HG02571 (cell line): ENCODE measurements at regions not wholly inside any gene's neighbourhood (a gene's known extent, or its start where the extent isn't known, plus 50 kb on each side); places are given as distances from the start of the nearest gene placed in this dataset.
"Not testable (repeated sequence)": the region's sequence is repeated elsewhere in the genome, so short reads cannot be mapped to it uniquely, and the experiment has no call there.

Source experiments
- ATAC-seq: cut with Tn5 transposase; IDR thresholded peaks from one replicate; pipeline ENCODE4 v1.9.1; 2021; ENCODE audit warnings: mild to moderate bottlenecking, moderate library complexity; ENCODE audit not compliant: unreplicated experiment

DNA sequence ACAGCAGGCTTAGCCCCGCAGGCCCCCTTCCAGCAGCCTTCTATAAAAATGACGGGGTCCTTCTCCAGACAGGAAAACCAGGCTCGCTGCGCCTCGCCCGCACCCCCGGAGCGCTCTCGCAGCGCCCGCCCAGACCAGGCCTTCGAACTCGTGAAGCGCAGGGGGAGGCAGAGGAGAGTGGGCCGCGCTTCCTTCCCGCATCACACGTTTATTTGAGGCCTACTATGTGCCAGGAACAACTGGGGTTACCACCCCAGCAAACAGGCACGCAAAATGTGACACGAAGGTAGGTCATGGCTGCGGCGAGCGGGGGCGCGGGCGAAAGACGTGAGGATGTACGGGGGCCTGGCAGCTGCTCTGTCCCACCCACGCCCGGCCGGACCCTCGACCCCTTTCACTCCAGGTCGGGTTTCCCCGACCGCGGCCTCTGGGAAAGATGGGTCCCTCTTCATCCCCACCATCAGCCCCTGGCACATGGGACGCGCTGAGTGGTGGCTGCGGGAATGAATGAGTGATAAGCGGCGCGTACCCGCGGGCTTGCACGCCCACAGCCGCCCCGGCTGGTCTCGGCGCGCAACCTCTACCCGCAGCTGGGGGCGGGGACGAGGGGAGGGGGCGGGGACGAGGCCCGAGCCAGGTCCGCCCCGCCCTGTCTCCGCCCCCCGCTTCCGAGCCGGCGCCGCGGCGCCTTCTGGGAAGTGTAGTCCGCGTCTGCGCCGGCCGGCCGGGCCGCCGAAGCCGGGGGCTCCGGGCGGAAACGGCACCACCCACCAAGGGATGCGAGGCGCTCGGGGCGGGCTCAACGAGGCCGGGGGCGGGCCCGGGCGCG, 59.1 kb downstream of the ZNF467 start:
- peak; percentile 89 for ATAC-seq

DNA sequence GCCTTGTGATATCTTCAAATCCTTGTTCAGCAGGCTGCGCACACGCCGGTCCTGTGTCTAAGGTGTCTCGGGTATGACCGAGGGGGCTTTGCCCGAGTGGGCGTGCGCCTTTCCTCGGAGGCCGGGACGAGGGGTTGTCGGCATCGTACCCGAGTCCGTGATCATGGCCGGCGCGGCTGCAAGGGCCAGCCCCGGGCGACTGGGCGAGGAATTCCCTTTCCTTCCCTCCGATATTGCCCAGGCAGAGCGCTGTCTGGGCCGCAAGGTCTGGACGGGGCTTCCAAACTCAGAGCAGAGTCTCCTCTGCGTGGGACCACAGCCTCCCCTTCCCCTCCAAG, 59.7 kb downstream of the ZNF467 start:
- no peak for ATAC-seq

DNA sequence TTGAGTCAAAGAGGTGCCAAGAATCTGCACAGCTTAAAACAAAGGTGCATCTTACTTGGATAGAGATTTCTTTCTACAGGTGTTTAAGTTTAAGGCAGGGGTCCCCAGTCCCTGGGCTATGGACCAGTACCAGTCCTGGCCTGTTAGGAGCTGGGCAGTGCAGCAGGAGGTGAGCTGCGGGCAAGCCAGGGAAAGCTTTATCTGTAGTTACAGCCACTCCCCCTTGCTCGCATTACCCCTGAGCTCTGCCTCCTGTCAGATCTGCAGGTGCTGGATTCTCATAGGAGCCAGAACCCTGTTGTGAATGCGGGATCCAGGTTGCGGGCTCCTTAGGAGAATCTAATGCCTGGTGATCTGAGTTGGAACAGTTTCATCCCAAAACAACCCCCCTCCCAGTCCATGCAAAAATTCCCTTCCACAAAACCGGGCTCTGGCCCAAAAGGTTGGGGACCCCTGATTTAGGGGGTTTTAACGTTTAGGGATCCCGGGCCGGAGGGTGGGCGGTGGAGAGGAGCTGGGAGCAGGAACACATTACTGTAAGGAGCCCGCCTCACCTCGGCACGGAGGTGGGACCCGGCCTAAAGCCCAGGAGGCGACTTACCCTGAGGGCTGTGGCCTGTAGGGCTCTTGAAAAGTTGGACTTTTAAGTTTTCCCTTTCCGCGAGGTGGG, 60.2 kb downstream of the ZNF467 start:
- ATAC-seq = no peak

DNA sequence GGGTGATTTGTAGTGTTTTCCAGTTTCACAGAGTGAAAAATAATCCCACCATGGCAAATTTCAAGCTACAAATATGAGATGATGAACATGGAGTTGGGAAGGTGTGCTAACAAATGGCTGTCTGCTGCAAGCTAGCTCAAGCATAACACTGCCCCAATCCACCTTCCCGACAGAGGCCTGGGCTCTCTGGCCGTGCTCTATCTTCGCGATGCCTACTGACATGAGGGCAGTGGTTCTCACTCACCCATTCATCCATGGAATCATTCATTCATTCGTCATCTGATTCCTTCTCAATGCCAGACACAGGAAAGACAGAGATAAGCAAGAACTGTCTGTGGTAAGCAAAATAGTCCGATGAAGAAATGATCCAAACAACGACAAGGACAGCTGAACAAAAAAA, 65.4 kb downstream of the ZNF467 start:
- ATAC-seq = no peak

DNA sequence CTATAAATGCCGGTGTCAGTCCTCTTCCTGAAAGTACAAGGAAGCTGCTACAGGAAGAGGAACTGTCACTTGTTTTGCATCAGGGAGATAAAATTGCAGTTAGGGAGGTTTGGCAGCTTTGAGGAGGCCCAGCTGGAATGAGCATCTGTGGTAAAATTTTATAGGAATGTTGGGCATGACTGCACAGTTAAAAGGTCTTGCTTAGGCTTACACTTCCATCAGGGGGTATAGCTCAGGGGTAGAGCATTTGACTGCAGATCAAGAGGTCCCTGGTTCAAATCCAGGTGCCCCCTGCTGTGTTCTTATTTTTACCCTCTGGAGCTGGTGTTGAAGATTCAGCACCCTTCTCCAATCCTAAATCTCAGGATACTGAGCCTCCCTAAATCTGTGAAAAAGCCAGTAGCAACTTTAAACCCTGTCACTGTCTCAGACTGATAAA, 65.9 kb downstream of the ZNF467 start:
- ATAC-seq = no peak

DNA sequence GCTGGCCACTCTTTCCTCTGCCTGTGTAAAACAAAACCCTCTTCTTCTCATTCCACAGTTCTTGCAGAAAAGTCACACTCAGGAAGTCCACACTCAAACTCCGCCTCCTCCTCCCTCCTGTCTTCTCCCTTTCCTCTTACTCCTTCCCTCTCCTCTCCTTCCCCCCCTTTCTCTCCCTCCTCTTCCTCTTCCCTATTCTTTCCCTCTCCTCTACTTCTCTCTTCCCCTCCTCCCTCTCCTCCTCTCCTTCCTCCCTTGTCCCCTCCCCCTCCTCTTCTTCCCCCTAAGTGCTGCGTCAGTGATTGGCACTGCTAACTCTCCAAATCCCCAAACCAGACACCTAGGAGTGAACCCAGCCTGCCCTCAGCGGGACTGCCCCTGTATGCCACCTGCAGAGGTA, 67.0 kb downstream of the ZNF467 start:
- ATAC-seq = no peak

DNA sequence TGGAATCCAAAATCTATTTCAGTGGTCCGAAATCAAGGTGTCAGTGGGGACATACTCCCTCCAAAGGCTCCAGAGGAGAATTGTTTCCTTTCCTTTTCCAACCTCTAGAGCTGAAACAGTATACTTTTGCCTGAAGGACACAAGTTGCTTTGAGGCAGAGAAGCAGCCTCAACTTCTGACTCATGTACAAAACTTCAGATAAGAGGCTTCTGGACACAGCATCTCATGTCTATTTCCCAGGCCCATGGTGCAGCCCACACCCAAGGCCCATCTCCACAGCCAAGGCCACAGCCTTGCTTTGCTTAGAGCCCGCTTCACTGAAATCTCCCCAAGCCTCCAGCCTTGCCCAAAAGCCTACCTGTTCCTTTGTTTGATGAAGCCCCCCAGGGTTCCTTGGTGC, 68.9 kb downstream of the ZNF467 start:
- ATAC-seq = no peak

DNA sequence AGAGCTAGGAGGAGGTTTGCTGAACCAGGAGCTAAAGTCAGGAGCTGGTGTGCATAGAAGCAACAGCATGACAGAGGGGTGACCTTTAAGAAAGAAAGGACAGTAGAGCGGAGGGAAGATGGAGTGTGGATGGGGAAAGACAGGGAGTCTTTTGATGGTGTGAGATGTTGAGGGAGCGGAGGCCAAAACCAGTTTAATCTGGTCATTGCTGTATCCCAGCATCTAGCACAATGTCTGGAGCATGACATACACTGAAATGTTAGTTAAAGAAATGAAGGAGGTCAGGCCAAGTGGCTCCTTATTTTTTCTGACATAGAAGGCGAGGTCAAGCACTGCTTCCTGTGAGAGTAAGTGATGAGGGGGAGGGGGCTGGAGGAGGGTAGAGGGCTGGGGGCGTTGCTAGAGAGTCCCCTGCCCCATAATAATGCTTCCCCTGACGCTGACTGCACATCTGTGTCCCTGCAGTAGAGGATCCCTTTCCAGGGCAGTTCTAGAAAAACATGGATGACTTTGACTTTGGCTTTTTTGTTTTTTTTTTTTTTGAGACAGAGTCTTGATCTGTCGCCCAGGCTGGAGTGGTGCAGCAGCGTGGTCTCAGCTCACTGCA, 70.2 kb downstream of the ZNF467 start:
- no peak for ATAC-seq

DNA sequence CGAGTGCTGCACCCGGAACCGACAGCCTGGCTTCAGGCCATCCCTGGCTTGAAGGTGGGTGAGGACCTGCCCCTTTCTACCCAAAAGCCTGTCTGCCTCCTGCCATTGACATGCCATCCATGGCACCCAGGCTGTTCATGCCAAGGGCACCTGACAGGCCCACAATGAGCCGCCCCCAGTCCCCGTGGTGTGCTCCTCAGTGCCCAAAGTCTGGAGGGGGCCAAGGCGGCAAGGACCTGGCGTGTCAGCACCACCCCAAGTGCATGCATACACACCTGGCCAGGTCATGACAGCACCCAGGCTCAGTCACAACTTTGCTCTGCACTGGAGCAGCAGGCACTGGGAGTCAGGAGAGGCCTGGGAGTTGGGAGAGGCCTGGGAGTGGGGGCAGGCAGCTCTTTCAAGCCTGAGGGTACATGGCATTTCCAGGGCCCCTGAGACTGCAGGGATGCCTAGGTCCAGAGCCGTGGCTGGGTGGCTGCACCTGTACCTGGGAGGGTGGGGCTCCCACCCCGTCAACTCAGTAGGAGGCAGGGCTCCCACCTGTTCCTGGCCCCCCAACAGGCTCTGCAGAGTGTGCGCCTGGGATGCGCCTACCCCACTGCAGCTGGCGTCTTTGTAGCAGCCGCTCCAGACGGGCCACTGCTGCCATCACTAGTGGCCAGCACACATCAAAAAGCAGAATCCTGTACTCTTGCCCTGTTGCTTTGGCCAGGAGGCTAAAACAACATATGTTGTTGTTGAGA, 71.7 kb downstream of the ZNF467 start:
- no peak for ATAC-seq

DNA sequence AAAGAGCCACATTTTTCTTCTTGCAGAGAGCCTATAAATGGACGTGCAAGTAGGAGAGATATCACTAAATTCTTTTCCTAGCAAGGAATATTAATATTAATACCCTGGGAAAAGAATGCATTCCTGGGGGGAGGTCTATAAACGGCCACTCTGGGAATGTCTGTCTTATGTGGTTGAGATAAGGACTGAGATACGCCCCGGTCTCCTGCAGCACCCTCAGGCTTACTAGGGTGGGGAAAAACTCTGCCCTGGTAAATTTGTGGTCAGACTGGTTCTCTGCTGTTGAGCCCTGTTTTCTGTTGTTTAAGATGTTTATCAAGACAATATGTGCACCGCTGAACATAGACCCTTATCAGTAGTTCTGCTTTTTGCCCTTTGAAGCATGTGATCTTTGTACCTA, 75.6 kb downstream of the ZNF467 start:
- ATAC-seq = not testable (repeated sequence)

DNA sequence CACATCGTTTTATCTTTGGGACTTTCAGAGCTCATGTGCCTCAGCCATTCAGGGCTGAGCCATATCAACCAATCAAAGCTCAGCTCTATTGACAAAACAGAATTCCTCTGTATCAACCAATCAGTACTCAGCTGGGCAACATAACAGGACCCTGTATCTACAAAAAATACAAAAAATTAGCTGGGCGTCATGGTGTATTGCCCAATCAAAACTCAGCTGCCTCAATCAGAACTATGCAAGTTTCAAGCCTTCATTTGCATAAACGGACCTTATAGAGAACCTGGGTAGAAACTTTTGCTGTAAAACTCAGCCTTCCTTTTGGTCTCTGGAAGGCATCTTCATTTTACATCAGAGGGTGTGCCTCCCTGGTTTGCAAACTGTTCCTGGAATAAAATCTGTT, 77.1 kb downstream of the ZNF467 start:
- no peak for ATAC-seq

DNA sequence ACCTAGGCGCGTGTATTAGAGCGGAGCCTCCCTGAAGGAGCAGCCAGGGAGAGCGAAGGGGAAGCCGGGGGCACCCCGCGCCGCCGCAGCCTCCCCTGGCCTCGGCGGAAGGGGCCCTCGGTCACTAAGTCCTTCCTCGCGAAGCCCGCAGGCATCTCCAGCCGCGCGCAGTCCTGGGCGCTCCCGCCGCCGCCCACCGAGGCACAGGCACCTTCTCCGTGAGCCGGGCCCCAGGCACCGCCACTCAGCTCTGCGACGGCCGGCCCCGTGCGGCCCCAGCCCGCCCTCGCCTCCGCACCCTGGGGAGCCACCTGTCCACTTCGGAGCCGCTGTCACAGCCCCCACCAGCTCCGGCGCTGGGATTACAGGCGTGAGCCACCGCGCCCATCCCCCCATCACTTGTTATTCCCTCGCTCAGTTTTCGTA, 80.8 kb downstream of the ZNF467 start:
- no peak for ATAC-seq

DNA sequence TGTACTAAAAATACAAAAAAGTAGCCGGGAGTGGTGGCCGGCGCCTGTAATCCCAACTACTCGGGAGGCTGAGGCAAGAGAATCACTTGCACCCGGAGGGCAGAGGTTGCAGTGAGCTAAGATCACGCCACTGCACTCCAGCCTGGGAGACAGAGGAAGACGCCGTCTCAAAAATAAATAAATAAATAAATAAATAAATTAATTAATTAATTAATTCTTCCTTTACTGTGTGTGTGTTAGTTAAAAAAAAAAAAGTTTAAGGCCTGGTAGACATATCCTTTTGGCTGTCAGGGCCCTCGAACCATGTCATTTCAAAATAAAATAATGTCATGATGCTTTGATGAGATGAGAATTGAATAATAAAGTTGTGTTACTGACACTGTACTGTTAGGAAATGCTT, 81.3 kb downstream of the ZNF467 start:
- ATAC-seq = no peak

DNA sequence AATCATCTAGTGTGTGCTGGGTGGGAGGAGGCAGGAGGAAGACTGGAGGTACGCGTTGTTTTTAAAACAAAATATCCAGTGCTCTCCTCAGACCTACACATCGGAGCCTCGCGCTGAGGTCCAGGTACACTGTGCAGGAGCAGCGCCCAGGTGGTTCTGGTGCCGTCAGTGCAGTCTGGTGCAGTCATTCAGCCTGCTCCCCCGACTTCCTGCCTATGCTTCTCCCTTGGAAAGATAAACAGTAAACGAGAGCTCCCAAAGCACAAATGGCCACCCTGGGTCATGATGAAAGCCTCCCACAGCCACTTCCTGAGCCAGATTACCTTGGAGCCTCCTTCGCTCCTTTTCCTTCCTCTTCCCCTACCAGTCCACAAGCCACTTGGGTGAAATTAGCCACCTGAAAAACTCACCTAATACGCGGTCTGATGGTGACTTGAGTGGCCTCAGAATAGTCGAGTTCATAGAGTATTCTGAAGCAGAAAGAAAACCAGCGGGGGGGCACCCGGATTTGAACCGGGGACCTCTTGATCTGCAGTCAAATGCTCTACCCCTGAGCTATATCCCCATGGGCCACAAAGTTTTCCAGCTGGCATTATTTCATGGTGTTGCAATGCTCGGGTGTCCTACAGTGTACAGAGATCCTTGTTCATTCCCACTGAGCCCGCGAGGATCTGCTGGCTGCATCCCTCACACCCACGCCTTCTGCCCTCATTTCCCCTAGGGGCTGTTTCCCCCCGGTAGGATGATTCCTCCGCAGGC, 82.5 kb downstream of the ZNF467 start:
- no peak for ATAC-seq

DNA sequence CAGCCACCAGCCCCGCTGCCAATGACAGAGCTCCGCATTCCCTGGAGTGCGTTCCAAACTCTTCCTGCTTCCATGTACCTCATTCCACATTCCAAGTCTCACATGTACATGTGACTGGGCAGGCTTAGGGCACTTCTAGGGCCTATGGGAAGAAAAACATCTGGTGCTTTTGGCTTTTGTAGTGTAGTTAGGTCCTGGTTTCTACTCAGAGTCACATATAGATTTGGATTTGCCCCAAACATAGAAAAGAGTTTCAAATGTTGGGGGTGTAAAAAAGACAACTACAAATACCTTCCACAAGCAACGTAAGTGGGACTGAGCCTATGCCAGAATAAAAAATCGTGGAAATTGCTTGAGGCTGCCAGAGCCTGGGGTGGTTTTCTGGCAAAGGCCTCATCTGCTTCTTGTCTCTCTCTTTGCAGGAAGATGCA, 84.1 kb downstream of the ZNF467 start:
- ATAC-seq = no peak

DNA sequence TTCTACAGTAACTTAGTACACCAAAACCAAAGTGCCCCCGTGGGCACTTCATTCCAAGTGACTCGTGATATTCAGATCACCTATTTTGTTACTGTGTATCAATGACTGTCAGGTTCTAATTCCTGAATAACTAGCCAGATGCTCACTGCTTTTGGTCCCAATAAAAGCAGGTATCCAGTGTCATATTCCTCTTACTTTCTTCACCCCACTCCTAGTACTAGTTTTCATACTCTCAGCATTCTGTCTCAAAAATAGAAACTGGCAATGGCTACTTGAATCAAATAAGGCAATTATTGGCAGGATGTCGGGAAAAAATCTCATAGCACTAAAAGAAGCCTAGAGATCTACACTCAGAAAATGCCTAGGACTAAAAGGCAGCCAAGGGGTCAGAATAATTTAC, 84.6 kb downstream of the ZNF467 start:
- no peak for ATAC-seq

DNA sequence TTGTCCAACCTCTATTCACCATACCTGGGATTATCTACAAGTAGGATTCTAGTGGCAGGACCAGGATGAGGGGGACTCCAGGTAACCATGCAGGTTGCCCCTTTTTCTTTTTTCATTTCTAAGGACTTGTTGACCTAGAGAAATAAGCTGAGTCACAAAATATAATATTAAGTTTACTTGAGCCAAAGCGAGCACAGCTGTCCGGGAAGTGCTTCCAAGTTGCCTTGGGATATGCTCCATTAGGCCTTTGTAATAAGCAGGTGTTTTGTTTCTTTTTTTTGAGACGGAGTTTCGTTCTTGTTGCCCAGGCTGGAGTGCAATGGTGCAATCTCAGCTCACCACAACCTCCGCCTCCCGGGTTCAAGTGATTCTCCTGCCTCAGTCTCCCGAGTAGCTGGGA, 85.6 kb downstream of the ZNF467 start:
- not testable (repeated sequence) for ATAC-seq

DNA sequence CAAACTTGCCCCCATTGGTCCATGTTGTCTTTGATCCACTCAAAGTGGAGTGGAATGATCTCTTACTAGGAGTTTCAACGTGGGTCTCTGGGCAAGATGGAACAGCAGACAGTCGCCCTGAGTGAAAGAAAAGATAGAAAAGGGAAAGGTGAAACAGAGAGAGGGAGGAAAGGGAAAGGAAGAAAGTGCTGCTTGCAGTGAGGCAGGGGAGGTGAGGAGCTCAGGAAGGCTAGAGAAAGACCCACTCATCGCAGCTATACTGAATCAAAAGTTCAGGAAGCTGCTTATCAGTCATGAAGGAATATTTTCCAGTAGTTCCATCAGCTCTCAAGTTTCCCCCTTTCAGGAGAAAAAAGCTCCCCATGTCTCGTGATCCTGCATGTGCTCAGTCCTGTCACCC, 86.9 kb downstream of the ZNF467 start:
- ATAC-seq = no peak

DNA sequence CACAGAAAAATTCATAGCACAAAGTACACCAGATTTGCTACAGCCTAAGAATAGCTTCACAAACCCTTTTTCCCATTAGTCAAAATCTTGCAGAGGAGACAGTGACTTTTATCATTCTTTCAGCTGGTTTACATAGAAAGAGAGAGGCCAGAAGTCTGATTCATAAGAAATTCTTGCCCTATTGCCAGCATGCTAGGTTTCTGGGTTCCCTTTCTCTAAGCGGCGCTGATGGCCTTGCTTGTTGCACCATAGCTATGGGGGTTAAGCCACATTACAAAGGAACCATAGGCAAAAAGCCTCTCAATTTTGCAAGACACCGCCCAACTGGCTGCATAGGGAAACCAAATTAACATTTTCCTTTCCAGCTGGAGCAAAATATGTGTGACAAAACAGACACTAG, 87.4 kb downstream of the ZNF467 start:
- no peak for ATAC-seq

DNA sequence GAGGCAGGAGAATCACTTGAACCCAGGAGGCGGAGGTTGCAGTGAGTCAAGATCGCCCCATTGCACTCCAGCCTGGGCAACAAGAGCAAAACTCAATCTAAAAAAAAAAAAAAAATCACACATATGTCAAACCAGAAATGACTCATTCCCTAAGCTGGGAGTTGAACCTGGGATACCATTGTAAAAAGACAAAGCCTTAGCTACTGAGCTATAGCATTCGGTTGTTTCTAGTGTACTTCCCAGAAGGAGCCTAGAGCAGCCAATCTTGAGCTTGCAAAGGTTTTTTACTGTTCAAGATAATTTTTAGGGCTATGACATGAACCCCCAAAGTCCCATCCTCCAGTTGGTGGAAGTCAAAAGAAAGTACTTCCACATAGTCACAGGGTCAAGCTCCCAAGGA, 87.9 kb downstream of the ZNF467 start:
- ATAC-seq = no peak

DNA sequence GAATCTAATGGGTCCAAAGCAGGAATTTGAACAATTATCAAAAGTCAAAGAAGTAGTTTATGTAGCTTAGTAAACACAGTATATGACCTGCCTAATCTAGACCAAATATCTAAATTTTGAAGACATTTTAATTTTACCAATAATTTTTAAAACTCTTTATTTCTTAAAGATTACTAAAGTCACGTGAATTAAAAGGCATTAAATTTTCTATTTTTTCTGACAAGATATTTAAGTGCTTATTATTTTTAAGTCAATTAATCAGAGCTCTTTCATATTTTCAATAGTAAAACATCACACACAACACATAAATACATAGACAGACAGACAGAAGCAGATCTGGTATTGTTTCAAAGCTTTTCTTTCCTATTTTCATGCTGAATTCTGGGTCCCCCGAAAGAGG, 89.5 kb downstream of the ZNF467 start:
- no peak for ATAC-seq
